ENCODE measurements at regions not wholly inside any gene's neighbourhood (a gene's known extent, or its start where the extent isn't known, plus 50 kb on each side); places are given as distances from the start of the nearest gene placed in this dataset.

GRCh38 chr6:169380493-169380892 is 126.8 kb upstream of the THBS2 start:
- FAIRE-seq = no peak
- DNase-seq (ENCODE audit: insufficient read length, low spot score) = no peak
- TF ChIP-seq POLR2A (IDR thresholded peaks at IDR 0.05; ENCODE audit: low read depth, low read length) (no peak), PAX5 (IDR thresholded peaks at IDR 0.05; ENCODE audit: insufficient read depth, low read length, severe bottlenecking) (no peak), POU2F2 (IDR thresholded peaks at IDR 0.05; ENCODE audit: low read depth, low read length) (no peak), POLR2AphosphoS5 (IDR thresholded peaks at IDR 0.05; ENCODE audit: low read depth, low read length) (no peak), SPI1 (IDR thresholded peaks at IDR 0.05; ENCODE audit: low read depth, low read length) (no peak), TAF1 (IDR thresholded peaks at IDR 0.05; ENCODE audit: low read depth, low read length) (no peak)

GRCh38 chr6:169379495-169380070 is 125.9 kb upstream of the THBS2 start:
- TF ChIP-seq TAF1 (IDR thresholded peaks at IDR 0.05; ENCODE audit: low read depth, low read length) (no peak), POLR2AphosphoS5 (IDR thresholded peaks at IDR 0.05; ENCODE audit: low read depth, low read length) (no peak), SPI1 (IDR thresholded peaks at IDR 0.05; ENCODE audit: low read depth, low read length) (no peak), POLR2A (IDR thresholded peaks at IDR 0.05; ENCODE audit: low read depth, low read length) (no peak), POU2F2 (IDR thresholded peaks at IDR 0.05; ENCODE audit: low read depth, low read length) (no peak), PAX5 (IDR thresholded peaks at IDR 0.05; ENCODE audit: insufficient read depth, low read length, severe bottlenecking) (no peak)
- DNase-seq (ENCODE audit: insufficient read length, low spot score) (no peak), FAIRE-seq (no peak)

DNA sequence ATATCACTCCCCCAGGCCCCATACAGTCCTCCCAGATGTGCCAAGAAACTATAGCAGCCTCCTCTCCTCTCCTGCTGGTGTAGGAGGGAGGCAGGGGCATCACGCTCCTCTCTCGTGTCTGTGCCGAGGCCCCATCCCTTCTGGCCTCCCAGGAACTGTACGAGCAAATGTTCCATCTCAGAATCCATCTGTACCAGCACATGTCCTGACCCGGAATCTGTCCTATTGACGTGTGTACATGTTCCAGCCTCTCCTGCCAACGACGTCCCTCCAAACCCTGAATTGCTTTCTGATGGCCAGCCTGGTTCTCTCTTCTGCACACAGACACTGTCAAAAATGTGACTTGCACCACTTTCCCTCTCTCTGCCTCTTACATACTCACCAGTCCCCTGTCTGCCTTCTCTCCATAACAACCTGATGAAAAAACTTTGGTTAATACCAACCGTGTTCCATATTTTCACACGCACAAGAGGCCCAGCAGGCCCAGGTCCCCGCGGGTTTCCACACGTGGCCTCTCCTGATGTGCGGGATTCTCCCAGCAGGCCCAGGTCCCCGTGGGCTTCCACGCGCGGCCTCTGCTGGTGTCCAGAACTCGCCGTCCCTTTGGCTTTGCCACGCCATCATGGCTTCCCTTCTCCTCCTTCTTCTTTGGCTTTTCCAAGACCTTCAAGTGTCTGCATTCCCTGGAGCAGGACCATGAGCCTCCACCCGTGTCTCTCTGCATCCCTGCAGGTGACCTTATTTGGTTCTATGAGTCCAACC is 125.2 kb upstream of the THBS2 start:
- FAIRE-seq = no peak
- TF ChIP-seq SPI1 (IDR thresholded peaks at IDR 0.05; ENCODE audit: low read depth, low read length) = no peak
- no peak for DNase-seq (ENCODE audit: insufficient read length, low spot score)

DNA sequence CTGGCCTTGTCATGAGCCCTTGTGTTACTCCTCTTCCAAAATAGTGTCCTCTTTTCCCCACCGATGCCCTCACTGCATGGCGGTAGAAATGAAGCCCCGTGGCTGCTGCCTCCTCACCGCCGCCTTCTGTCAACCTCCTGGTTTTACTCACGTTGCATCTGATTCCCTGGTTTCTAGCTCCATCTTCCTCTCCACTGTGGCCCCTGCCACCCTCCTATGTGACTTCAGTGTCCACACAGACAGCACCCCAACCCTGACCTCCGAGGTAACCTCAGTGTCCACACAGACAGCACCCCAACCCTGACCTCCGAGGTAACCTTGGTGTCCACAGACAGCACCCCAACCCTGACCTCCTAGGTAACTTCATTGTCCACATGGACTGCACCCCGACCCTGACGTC is 122.8 kb upstream of the THBS2 start:
- DNase-seq (ENCODE audit: insufficient read length, low spot score) (no peak), FAIRE-seq (no peak)
- TF ChIP-seq PAX5 (IDR thresholded peaks at IDR 0.05; ENCODE audit: insufficient read depth, low read length, severe bottlenecking) = no peak
- TF ChIP-seq POLR2A (IDR thresholded peaks at IDR 0.05; ENCODE audit: low read depth, low read length) = no peak
- TF ChIP-seq TAF1 (IDR thresholded peaks at IDR 0.05; ENCODE audit: low read depth, low read length) = no peak
- TF ChIP-seq POLR2AphosphoS5 (IDR thresholded peaks at IDR 0.05; ENCODE audit: low read depth, low read length) = no peak
- TF ChIP-seq POU2F2 (IDR thresholded peaks at IDR 0.05; ENCODE audit: low read depth, low read length) = no peak
- TF ChIP-seq SPI1 (IDR thresholded peaks at IDR 0.05; ENCODE audit: low read depth, low read length) = no peak

- FAIRE-seq (no peak), DNase-seq (ENCODE audit: insufficient read length, low spot score) (no peak)
- TF ChIP-seq POLR2AphosphoS5 (IDR thresholded peaks at IDR 0.05; ENCODE audit: low read depth, low read length) = no peak
- TF ChIP-seq PAX5 (IDR thresholded peaks at IDR 0.05; ENCODE audit: insufficient read depth, low read length, severe bottlenecking) = no peak
- no peak for TF ChIP-seq POU2F2 (IDR thresholded peaks at IDR 0.05; ENCODE audit: low read depth, low read length)
- TF ChIP-seq TAF1 (IDR thresholded peaks at IDR 0.05; ENCODE audit: low read depth, low read length) = no peak
- no peak for TF ChIP-seq POLR2A (IDR thresholded peaks at IDR 0.05; ENCODE audit: low read depth, low read length)
- TF ChIP-seq SPI1 (IDR thresholded peaks at IDR 0.05; ENCODE audit: low read depth, low read length) = no peak
Measured at GRCh38 chr6:169372589-169372988, 118.9 kb upstream of the THBS2 start.

DNA sequence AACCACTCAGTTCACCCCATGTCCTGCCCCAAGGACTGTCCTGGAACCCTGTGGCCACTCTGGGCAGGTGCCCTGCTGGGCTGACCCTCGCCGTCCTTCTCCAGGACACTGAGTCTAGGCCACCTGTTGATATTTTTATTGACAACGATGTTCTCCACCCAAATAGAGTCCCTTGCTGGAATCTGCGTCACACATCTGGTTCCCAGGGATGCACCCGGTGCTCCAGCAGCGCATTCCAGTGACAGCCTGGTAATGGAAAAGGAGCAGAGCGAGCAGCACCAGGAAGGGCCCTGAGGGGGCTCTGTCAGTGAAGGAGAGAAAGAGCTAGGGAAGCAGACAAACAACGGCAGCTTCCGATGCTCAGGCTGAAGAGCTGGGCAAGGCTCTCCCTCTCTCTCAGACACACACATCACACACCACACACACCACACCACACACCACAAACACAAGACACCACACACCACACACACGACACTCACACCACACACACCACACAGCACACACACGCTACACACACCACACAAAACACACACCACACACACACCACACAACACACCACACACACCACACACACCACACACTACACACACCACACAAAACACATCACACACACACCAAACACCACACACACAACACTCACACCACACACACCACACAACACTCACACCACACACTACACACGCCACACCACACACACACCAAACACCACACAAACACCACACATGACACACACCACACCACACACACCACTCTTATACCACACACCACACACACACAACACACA is 117.9 kb upstream of the THBS2 start:
- DNase-seq (ENCODE audit: insufficient read length, low spot score) (no peak), FAIRE-seq (no peak)
- no peak for TF ChIP-seq SPI1 (IDR thresholded peaks at IDR 0.05; ENCODE audit: low read depth, low read length)
- no peak for TF ChIP-seq POLR2AphosphoS5 (IDR thresholded peaks at IDR 0.05; ENCODE audit: low read depth, low read length)
- no peak for TF ChIP-seq POU2F2 (IDR thresholded peaks at IDR 0.05; ENCODE audit: low read depth, low read length)
- no peak for TF ChIP-seq TAF1 (IDR thresholded peaks at IDR 0.05; ENCODE audit: low read depth, low read length)
- TF ChIP-seq POLR2A (IDR thresholded peaks at IDR 0.05; ENCODE audit: low read depth, low read length) = no peak
- no peak for TF ChIP-seq PAX5 (IDR thresholded peaks at IDR 0.05; ENCODE audit: insufficient read depth, low read length, severe bottlenecking)

- TF ChIP-seq POLR2A (IDR thresholded peaks at IDR 0.05; ENCODE audit: low read depth, low read length) (no peak), POU2F2 (IDR thresholded peaks at IDR 0.05; ENCODE audit: low read depth, low read length) (no peak), PAX5 (IDR thresholded peaks at IDR 0.05; ENCODE audit: insufficient read depth, low read length, severe bottlenecking) (no peak), SPI1 (IDR thresholded peaks at IDR 0.05; ENCODE audit: low read depth, low read length) (no peak), POLR2AphosphoS5 (IDR thresholded peaks at IDR 0.05; ENCODE audit: low read depth, low read length) (no peak), TAF1 (IDR thresholded peaks at IDR 0.05; ENCODE audit: low read depth, low read length) (no peak)
- FAIRE-seq (no peak), DNase-seq (ENCODE audit: insufficient read length, low spot score) (no peak)
Measured at GRCh38 chr6:169370666-169371343, 117.2 kb upstream of the THBS2 start.

DNA sequence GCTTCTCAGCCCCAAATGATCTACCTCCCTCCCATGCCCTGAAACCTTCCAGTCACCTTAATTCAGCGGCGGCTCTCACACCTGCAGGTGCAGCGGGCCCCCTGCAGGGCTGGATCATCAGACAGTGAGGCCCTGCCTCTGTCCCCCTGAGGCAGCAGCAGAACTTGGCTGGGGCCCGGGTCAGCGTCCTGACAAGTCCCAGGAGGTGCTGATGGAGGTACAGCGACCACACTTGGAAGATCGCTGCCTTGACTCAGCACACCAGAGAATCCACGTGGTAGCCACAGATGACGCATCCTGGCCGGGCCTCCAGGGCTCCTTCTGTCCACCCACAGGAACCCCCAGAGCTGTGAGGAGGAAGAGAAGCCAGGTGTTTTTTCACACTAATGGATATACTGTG is 116.4 kb upstream of the THBS2 start:
- DNase-seq (ENCODE audit: insufficient read length, low spot score) (no peak), FAIRE-seq (no peak)
- TF ChIP-seq POLR2AphosphoS5 (IDR thresholded peaks at IDR 0.05; ENCODE audit: low read depth, low read length) = no peak
- TF ChIP-seq SPI1 (IDR thresholded peaks at IDR 0.05; ENCODE audit: low read depth, low read length) = no peak
- no peak for TF ChIP-seq TAF1 (IDR thresholded peaks at IDR 0.05; ENCODE audit: low read depth, low read length)
- TF ChIP-seq POU2F2 (IDR thresholded peaks at IDR 0.05; ENCODE audit: low read depth, low read length) = no peak

DNA sequence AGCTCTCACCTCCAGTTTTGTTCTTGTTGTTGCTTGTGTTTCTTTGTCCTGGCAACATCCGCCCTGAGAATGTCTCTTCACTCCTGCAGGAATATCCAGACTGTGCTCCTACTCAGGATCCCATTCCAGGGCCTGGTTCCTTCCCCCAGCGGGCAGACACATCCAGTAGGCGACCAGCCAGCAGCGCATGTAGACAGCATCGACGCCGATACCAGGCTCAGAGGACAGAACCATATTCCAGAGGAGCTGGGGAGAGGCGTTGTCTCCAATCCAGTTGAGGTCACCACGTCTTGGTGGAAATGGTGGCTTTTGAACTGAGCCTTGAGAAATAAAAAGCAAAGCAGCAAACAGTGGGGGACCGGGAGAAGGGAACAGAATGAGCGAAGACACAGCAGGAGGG is 114.6 kb upstream of the THBS2 start:
- DNase-seq (ENCODE audit: insufficient read length, low spot score) (no peak), FAIRE-seq (no peak)
- TF ChIP-seq TAF1 (IDR thresholded peaks at IDR 0.05; ENCODE audit: low read depth, low read length) (no peak), PAX5 (IDR thresholded peaks at IDR 0.05; ENCODE audit: insufficient read depth, low read length, severe bottlenecking) (no peak), POLR2AphosphoS5 (IDR thresholded peaks at IDR 0.05; ENCODE audit: low read depth, low read length) (no peak), POU2F2 (IDR thresholded peaks at IDR 0.05; ENCODE audit: low read depth, low read length) (no peak), POLR2A (IDR thresholded peaks at IDR 0.05; ENCODE audit: low read depth, low read length) (no peak), SPI1 (IDR thresholded peaks at IDR 0.05; ENCODE audit: low read depth, low read length) (no peak)
